Upper lobe of left lung (tissue), 4 donors: ENCODE measurements at regions not wholly inside any gene's neighbourhood (a gene's known extent, or its start where the extent isn't known, plus 50 kb on each side); places are given as distances from the start of the nearest gene placed in this dataset.

Experiments used
- CTCF ChIP-seq, 6 experiments: fragments of 450-650 bp in 4 of 6; fragments of 200-600 bp in 2 of 6; sonication (generic) in 2 of 6; IDR thresholded peaks; one replicate each; pipeline ENCODE4 v1.5.1; 2016 to 2019; ENCODE audit warnings: antibody characterized with exemption in 6 of 6
- POLR2AphosphoS5 ChIP-seq, 2 donors: sonication (generic); formaldehyde crosslinking; IDR thresholded peaks; one replicate each; pipeline ENCODE4 v1.5.1; 2017; ENCODE audit warnings: antibody characterized with exemption in 2 of 2

GRCh38 chr2:16612490-16612889 is 53.1 kb downstream of the CYRIA start:
- TF ChIP-seq CTCF (IDR thresholded peaks at IDR 0.05) (no peak), POLR2AphosphoS5 (IDR thresholded peaks at IDR 0.05) (no peak)
